ENCODE measurements at regions not wholly inside any gene's neighbourhood (a gene's known extent, or its start where the extent isn't known, plus 50 kb on each side); places are given as distances from the start of the nearest gene placed in this dataset.

DNA sequence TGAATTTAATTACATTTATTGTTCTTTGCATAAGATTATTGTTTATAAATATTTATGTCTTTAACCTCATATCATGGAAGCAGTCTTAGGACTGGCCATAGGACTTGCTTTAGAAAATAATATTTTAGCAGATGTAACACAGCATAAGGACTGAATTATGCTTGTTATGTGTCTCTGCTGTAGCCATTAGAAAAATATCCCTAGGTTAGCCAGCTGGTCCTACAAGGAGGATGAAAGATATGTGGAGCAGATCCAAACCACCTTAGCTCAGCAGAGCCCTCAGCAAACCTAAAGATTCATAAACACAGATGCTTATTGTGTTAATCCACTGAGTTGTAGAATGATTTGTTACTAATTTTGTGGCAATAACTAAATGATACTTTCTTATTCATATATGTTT lies 166.0 kb upstream of the COL1A2 start:
- TF ChIP-seq, protein P1, sequence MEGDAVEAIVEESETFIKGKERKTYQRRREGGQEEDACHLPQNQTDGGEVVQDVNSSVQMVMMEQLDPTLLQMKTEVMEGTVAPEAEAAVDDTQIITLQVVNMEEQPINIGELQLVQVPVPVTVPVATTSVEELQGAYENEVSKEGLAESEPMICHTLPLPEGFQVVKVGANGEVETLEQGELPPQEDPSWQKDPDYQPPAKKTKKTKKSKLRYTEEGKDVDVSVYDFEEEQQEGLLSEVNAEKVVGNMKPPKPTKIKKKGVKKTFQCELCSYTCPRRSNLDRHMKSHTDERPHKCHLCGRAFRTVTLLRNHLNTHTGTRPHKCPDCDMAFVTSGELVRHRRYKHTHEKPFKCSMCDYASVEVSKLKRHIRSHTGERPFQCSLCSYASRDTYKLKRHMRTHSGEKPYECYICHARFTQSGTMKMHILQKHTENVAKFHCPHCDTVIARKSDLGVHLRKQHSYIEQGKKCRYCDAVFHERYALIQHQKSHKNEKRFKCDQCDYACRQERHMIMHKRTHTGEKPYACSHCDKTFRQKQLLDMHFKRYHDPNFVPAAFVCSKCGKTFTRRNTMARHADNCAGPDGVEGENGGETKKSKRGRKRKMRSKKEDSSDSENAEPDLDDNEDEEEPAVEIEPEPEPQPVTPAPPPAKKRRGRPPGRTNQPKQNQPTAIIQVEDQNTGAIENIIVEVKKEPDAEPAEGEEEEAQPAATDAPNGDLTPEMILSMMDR (IDR thresholded peaks at IDR 0.05; ENCODE audit: unreplicated experiment), result no peak
- H3K4me1 Mint-ChIP-seq (ENCODE audit: low read depth, unreplicated experiment), result no peaks in the 10 kb centered on the region
- no peaks in the 10 kb centered on the region for H3K36me3 Mint-ChIP-seq (ENCODE audit: insufficient read depth, unreplicated experiment)
- H3K27me3 Mint-ChIP-seq (ENCODE audit: unreplicated experiment), result no peaks in the 10 kb centered on the region
- CTCF ChIA-PET, result no interaction called here
- H3K4me3 Mint-ChIP-seq (ENCODE audit: low read depth, unreplicated experiment), result no peak overlapping the region
- no peaks in the 10 kb centered on the region for H3K9me3 Mint-ChIP-seq (ENCODE audit: low read depth, unreplicated experiment)
- no peak overlapping the region for H3K27ac Mint-ChIP-seq (ENCODE audit: unreplicated experiment)
- no TSS peak for BruUV-seq (replicated peaks)
- intact Hi-C loops (cut with micrococcal nuclease; ENCODE audit: unreplicated experiment), result loop anchor here (10.0 kb wide), 1 partner anchor 604 kb away; no protein-coding TSS in a partner anchor
- no peak for DNase-seq

DNA sequence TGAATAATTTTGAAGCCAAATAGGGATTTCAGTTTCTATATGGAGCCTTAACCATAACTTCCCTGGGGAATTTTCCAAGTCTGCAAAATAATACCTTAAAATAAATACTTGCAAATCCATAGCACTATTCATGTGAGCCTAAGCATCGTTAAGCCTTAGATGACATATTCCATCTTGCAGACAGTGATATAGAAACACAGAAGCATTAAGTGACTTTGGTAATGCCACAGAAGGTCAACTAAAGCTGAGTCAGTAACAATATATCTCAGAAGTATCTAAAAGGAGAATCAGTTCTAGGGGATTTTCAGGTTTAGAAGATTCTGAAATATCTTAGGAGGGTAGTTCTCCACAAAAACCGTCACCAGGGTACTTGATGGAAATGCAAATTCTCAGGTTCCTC lies 163.4 kb upstream of the COL1A2 start:
- CTCF ChIA-PET, result no interaction called here
- Mint-ChIP-seq H3K4me3 (ENCODE audit: low read depth, unreplicated experiment) (no peak overlapping the region), H3K36me3 (ENCODE audit: insufficient read depth, unreplicated experiment) (no peaks in the 10 kb centered on the region), H3K9me3 (ENCODE audit: low read depth, unreplicated experiment) (no peaks in the 10 kb centered on the region), H3K27ac (ENCODE audit: unreplicated experiment) (no peak overlapping the region), H3K4me1 (ENCODE audit: low read depth, unreplicated experiment) (no peaks in the 10 kb centered on the region), H3K27me3 (ENCODE audit: unreplicated experiment) (no peaks in the 10 kb centered on the region)
- intact Hi-C loops (cut with micrococcal nuclease; ENCODE audit: unreplicated experiment), result no loop called here
- DNase-seq, result no peak
- BruUV-seq (replicated peaks), result no TSS peak
- TF ChIP-seq, protein P1 (IDR thresholded peaks at IDR 0.05; ENCODE audit: unreplicated experiment), result no peak

DNA sequence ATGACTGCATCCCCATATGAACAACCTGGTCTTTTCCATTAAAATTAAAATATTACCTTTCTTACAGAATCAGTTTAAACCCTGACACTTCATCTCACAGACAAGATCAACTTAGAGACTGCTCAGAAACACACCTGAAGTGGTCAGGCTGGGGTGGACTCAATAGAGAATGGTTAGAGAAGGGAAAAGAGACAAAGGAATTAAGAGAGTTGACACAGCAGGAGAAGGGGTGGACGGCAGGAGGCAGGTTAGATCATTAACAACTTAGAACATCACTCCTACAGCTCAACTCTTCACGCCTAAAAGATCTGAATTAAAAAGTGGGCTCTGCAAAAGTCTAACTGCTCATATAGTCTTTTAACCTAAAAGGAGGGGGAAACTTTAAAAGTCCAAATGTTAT lies 157.7 kb upstream of the COL1A2 start:
- CTCF ChIA-PET, result no interaction called here
- intact Hi-C loops (cut with micrococcal nuclease; ENCODE audit: unreplicated experiment), result no loop called here
- Mint-ChIP-seq H3K27me3 (ENCODE audit: unreplicated experiment) (no peaks in the 10 kb centered on the region), H3K9me3 (ENCODE audit: low read depth, unreplicated experiment) (no peaks in the 10 kb centered on the region), H3K36me3 (ENCODE audit: insufficient read depth, unreplicated experiment) (no peaks in the 10 kb centered on the region), H3K4me3 (ENCODE audit: low read depth, unreplicated experiment) (no peak overlapping the region), H3K27ac (ENCODE audit: unreplicated experiment) (no peak overlapping the region), H3K4me1 (ENCODE audit: low read depth, unreplicated experiment) (no peaks in the 10 kb centered on the region)
- TF ChIP-seq, protein P1 (IDR thresholded peaks at IDR 0.05; ENCODE audit: unreplicated experiment), result no peak
- no TSS peak for BruUV-seq (replicated peaks)
- no peak for DNase-seq

DNA sequence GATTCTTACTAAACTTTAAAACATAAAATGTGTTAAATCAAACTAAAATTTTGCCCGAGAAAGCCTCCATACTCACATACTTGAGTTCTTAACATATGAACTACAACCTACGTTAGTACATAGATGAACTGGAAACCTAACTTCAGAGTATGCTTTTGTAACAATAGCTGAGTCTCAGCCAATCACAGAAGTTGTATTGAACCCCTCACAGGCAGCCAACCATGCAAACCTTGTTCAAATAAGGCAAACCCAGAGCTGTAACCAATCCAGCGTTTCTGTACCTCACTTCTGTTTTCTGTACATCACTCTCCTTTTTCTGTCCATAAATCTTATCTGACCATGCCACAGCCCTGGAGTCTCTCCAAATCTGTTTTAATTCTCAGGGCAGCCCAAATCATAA lies 157.3 kb upstream of the COL1A2 start:
- no peak overlapping the region for H3K4me3 Mint-ChIP-seq (ENCODE audit: low read depth, unreplicated experiment)
- no peaks in the 10 kb centered on the region for H3K9me3 Mint-ChIP-seq (ENCODE audit: low read depth, unreplicated experiment)
- intact Hi-C loops (cut with micrococcal nuclease; ENCODE audit: unreplicated experiment), result no loop called here
- TF ChIP-seq, protein P1 (IDR thresholded peaks at IDR 0.05; ENCODE audit: unreplicated experiment), result no peak
- no peaks in the 10 kb centered on the region for H3K27me3 Mint-ChIP-seq (ENCODE audit: unreplicated experiment)
- no peak for DNase-seq
- H3K36me3 Mint-ChIP-seq (ENCODE audit: insufficient read depth, unreplicated experiment), result no peaks in the 10 kb centered on the region
- H3K27ac Mint-ChIP-seq (ENCODE audit: unreplicated experiment), result no peak overlapping the region
- CTCF ChIA-PET, result no interaction called here
- no peaks in the 10 kb centered on the region for H3K4me1 Mint-ChIP-seq (ENCODE audit: low read depth, unreplicated experiment)
- no TSS peak for BruUV-seq (replicated peaks)

All from Calu3 (cell line).